A549 (cell line): ENCODE measurements at regions not wholly inside any gene's neighbourhood (a gene's known extent, or its start where the extent isn't known, plus 50 kb on each side); places are given as distances from the start of the nearest gene placed in this dataset.

Experiments
- ATAC-seq, 2 experiments: fragments of 200-7000 bp in 1 of 2; fragments of >200 bp in 1 of 2; cut with Nextera tagmentation in 1 of 2; cut with Tn5 transposase in 1 of 2; 3 replicates each; pipeline versions ENCODE4 v1.8.0 to v1.9.1; 2018 to 2020; ENCODE audit warnings: mild to moderate bottlenecking in 1 of 2, moderate library complexity in 1 of 2
- CTCF ChIA-PET: fragments of 300-600 bp; sonication (Branson Sonifier 250); formaldehyde crosslinking; extraction: SDS; loops from one replicate; lab custom pipeline; 2021; ENCODE audit warnings: antibody characterized with exemption, inconsistent platforms; lab: Yijun Ruan, JAX
- POLR2A ChIA-PET: fragments of 350-600 bp; formaldehyde crosslinking; extraction: SDS; loops from one replicate; lab custom pipeline; 2021; ENCODE audit warnings: antibody characterized with exemption, inconsistent platforms; lab: Yijun Ruan, JAX
- DNase-seq, 2 experiments: peaks; one replicate each; pipeline versions ENCODE4 v3.0.0 to v3.0.0-alpha.2; 2011 to 2016; ENCODE audit warnings: low read depth in 1 of 2, low spot score in 1 of 2
- FAIRE-seq: peaks from 2 replicates; lab custom pipeline; 2011; peaks lifted over from hg19 to GRCh38; lab: Jason Lieb, UNC
- H3K27ac ChIP-seq, 2 experiments: fragments of >200 bp; sonication (Bioruptor Twin); formaldehyde crosslinking; 3 replicates each; pipeline ENCODE4 v1.5.1; 2016 to 2017
- H3K4me1 ChIP-seq: fragments of >200 bp; sonication (Bioruptor Twin); formaldehyde crosslinking; 3 replicates; pipeline ENCODE4 v1.6.1; 2016
- H3K4me2 ChIP-seq: fragments of >200 bp; sonication (Bioruptor Twin); formaldehyde crosslinking; 3 replicates; pipeline ENCODE4 v1.6.1; 2016
- H3K4me3 ChIP-seq: fragments of >200 bp; sonication (Bioruptor Twin); formaldehyde crosslinking; 3 replicates; pipeline ENCODE4 v1.5.1; 2016
- H3K9me3 ChIP-seq: fragments of >200 bp; sonication (Bioruptor Twin); formaldehyde crosslinking; 3 replicates; pipeline ENCODE4 v1.6.1; 2016
- CBX2 ChIP-seq: fragments of 200-600 bp; sonication (generic); IDR thresholded peaks from 2 replicates; pipeline ENCODE4 v1.6.1; 2016; ENCODE audit warnings: low read depth, mild to moderate bottlenecking, borderline replicate concordance
- EHMT2 ChIP-seq: fragments of 200-600 bp; sonication (generic); IDR thresholded peaks from 2 replicates; pipeline ENCODE4 v1.6.1; 2016; ENCODE audit warnings: antibody characterized with exemption, low read depth, mild to moderate bottlenecking, moderate library complexity
- EP300 ChIP-seq, 2 experiments: fragments of >200 bp; sonication (Bioruptor Twin); formaldehyde crosslinking; IDR thresholded peaks; 2 replicates in 1 of 2; 3 replicates in 1 of 2; pipeline ENCODE4 v1.6.1; 2016 to 2017
- ESRRA ChIP-seq: fragments of 150-350 bp; IDR thresholded peaks from 2 replicates; pipeline ENCODE4 v1.6.1; 2014; ENCODE audit warnings: mild to moderate bottlenecking, low read length, borderline replicate concordance
- GATA3 ChIP-seq: IDR thresholded peaks from 2 replicates; pipeline ENCODE4 v1.6.1; 2012; ENCODE audit warnings: borderline replicate concordance
- HEYL ChIP-seq: fragments of 250-450 bp; sonication (Bioruptor Pico); IDR thresholded peaks from 2 replicates; pipeline ENCODE4 v1.8.0; 2021; ENCODE audit warnings: mild to moderate bottlenecking, moderate library complexity
- HOXA7 ChIP-seq: fragments of 250-450 bp; sonication (Bioruptor Pico); IDR thresholded peaks from 2 replicates; pipeline ENCODE4 v1.5.0; 2020; ENCODE audit warnings: mild to moderate bottlenecking, moderate library complexity
- HOXB13 ChIP-seq: fragments of 250-450 bp; sonication (Bioruptor Pico); IDR thresholded peaks from 2 replicates; pipeline ENCODE4 v1.5.0; 2020; ENCODE audit warnings: low read depth, mild to moderate bottlenecking, moderate library complexity
- MYC ChIP-seq: IDR thresholded peaks from 2 replicates; pipeline ENCODE4 v1.6.1; 2012; ENCODE audit warnings: mild to moderate bottlenecking, inconsistent platforms, low read length, improper control_type of control experiment, borderline replicate concordance
- NFE2L2 ChIP-seq: fragments of 150-350 bp; conservative IDR thresholded peaks from 2 replicates; pipeline ENCODE4 v1.6.1; 2014; ENCODE audit warnings: low read length
- NPAS2 ChIP-seq: fragments of 250-450 bp; sonication (Bioruptor Pico); IDR thresholded peaks from 2 replicates; pipeline ENCODE4 v1.8.0; 2022; ENCODE audit warnings: mild to moderate bottlenecking, moderate library complexity, borderline replicate concordance
- PHF8 ChIP-seq: fragments of 200-600 bp; sonication (generic); IDR thresholded peaks from 2 replicates; pipeline ENCODE4 v1.6.1; 2016; ENCODE audit warnings: low read depth, mild to moderate bottlenecking, antibody characterized with exemption, moderate library complexity, borderline replicate concordance
- RAD21 ChIP-seq, 2 experiments: fragments of >200 bp in 1 of 2; sonication (Bioruptor Twin) in 1 of 2; formaldehyde crosslinking in 1 of 2; IDR thresholded peaks in 1 of 2; conservative IDR thresholded peaks in 1 of 2; 2 replicates in 1 of 2; 3 replicates in 1 of 2; pipeline ENCODE4 v1.6.1; 2012 to 2018; ENCODE audit warnings: inconsistent platforms in 1 of 2
- RARB ChIP-seq: fragments of 250-450 bp; sonication (Bioruptor Pico); IDR thresholded peaks from 2 replicates; pipeline ENCODE4 v1.8.0; 2021; ENCODE audit warnings: mild to moderate bottlenecking, moderate library complexity
- TFCP2L1 ChIP-seq: fragments of 250-450 bp; sonication (Bioruptor Pico); IDR thresholded peaks from 2 replicates; pipeline ENCODE4 v1.5.0; 2021; ENCODE audit warnings: mild to moderate bottlenecking
- TP53 ChIP-seq: fragments of 250-450 bp; sonication (Bioruptor Pico); IDR thresholded peaks from 2 replicates; pipeline ENCODE4 v1.5.0; 2021; ENCODE audit warnings: mild to moderate bottlenecking, moderate library complexity
- ZFP36 ChIP-seq: fragments of 450-650 bp; IDR thresholded peaks from 2 replicates; pipeline ENCODE4 v1.6.1; 2014; ENCODE audit warnings: borderline replicate concordance; ENCODE audit not compliant: partially characterized antibody
- WGBS: methylation state at CpG from one replicate; pipeline ENCODE4 v1.1.6; 2017; ENCODE audit errors: missing lambda C conversion rate; 5-methylcytosine and 5-hydroxymethylcytosine counted together
- TF ChIP-seq, protein P1 (sequence below): IDR thresholded peaks from 2 replicates; pipeline ENCODE4 v1.6.1; 2012; ENCODE audit warnings: low read depth, borderline replicate concordance
- TF ChIP-seq, protein P2 (sequence below): fragments of >200 bp; sonication (Bioruptor Twin); formaldehyde crosslinking; IDR thresholded peaks from 3 replicates; pipeline ENCODE4 v1.5.1; 2016
- TF ChIP-seq, protein P3 (sequence below): fragments of 250-450 bp; sonication (Bioruptor Pico); IDR thresholded peaks from 2 replicates; pipeline ENCODE4 v1.5.0; 2021; ENCODE audit warnings: mild to moderate bottlenecking, moderate library complexity, borderline replicate concordance
- TF ChIP-seq, protein P4 (sequence below): fragments of >200 bp; sonication (Bioruptor Twin); formaldehyde crosslinking; IDR thresholded peaks from 3 replicates; pipeline ENCODE4 v1.6.1; 2016
- TF ChIP-seq, protein P5 (sequence below): fragments of >200 bp; sonication (Bioruptor Twin); formaldehyde crosslinking; IDR thresholded peaks from 2 replicates; pipeline ENCODE4 v1.6.1; 2016
- TF ChIP-seq, protein P6 (sequence below): IDR thresholded peaks from 2 replicates; pipeline ENCODE4 v1.6.1; 2012

DNA sequence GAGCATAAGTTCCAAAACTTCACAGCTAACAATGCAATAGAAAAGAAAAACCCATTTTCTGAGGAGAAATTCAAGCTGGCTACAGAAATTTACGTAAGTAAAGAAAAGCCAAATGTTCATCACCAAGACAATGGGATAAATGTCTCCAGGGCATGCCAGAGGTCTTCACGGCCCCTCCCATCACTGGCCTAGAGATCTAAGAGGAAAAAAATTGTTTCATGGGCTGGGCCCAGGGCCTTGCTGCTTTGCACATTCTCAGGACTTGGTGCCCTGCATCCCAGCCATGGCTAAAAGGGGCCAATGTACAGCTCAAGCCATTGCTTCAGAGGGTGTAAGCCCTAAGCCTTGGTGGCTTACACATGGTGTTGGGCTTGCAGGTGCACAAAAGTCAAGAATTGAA lies 443.6 kb downstream of the ELAVL2 start:
- Histone ChIP-seq H3K4me1 (no peaks in the 10 kb centered on the region), H3K4me2 (no peak overlapping the region), H3K9me3 (no peaks in the 10 kb centered on the region), H3K4me3 (no peak overlapping the region), H3K27ac (no peak overlapping the region)
- ChIA-PET CTCF (no interaction called here), POLR2A (no interaction called here)
- TF ChIP-seq CBX2, result no peak
- no peak for TF ChIP-seq TFCP2L1 (CRISPR knock-in tag)
- TF ChIP-seq PHF8, result no peak
- TF ChIP-seq HEYL (CRISPR knock-in tag), result no peak
- TF ChIP-seq RAD21 (conservative IDR thresholded peaks at IDR 0.05 in 1 of 2, IDR thresholded peaks at IDR 0.05 in 1 of 2), result no peak
- no peak for TF ChIP-seq GATA3
- TF ChIP-seq, protein P1, sequence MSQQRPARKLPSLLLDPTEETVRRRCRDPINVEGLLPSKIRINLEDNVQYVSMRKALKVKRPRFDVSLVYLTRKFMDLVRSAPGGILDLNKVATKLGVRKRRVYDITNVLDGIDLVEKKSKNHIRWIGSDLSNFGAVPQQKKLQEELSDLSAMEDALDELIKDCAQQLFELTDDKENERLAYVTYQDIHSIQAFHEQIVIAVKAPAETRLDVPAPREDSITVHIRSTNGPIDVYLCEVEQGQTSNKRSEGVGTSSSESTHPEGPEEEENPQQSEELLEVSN, result no peak
- no peak for TF ChIP-seq MYC
- no peak for TF ChIP-seq RARB
- TF ChIP-seq, protein P2, sequence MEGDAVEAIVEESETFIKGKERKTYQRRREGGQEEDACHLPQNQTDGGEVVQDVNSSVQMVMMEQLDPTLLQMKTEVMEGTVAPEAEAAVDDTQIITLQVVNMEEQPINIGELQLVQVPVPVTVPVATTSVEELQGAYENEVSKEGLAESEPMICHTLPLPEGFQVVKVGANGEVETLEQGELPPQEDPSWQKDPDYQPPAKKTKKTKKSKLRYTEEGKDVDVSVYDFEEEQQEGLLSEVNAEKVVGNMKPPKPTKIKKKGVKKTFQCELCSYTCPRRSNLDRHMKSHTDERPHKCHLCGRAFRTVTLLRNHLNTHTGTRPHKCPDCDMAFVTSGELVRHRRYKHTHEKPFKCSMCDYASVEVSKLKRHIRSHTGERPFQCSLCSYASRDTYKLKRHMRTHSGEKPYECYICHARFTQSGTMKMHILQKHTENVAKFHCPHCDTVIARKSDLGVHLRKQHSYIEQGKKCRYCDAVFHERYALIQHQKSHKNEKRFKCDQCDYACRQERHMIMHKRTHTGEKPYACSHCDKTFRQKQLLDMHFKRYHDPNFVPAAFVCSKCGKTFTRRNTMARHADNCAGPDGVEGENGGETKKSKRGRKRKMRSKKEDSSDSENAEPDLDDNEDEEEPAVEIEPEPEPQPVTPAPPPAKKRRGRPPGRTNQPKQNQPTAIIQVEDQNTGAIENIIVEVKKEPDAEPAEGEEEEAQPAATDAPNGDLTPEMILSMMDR, result no peak
- TF ChIP-seq, protein P3, sequence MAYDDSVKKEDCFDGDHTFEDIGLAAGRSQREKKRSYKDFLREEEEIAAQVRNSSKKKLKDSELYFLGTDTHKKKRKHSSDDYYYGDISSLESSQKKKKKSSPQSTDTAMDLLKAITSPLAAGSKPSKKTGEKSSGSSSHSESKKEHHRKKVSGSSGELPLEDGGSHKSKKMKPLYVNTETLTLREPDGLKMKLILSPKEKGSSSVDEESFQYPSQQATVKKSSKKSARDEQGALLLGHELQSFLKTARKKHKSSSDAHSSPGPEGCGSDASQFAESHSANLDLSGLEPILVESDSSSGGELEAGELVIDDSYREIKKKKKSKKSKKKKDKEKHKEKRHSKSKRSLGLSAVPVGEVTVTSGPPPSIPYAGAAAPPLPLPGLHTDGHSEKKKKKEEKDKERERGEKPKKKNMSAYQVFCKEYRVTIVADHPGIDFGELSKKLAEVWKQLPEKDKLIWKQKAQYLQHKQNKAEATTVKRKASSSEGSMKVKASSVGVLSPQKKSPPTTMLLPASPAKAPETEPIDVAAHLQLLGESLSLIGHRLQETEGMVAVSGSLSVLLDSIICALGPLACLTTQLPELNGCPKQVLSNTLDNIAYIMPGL (CRISPR knock-in tag), result no peak
- TF ChIP-seq, protein P4, sequence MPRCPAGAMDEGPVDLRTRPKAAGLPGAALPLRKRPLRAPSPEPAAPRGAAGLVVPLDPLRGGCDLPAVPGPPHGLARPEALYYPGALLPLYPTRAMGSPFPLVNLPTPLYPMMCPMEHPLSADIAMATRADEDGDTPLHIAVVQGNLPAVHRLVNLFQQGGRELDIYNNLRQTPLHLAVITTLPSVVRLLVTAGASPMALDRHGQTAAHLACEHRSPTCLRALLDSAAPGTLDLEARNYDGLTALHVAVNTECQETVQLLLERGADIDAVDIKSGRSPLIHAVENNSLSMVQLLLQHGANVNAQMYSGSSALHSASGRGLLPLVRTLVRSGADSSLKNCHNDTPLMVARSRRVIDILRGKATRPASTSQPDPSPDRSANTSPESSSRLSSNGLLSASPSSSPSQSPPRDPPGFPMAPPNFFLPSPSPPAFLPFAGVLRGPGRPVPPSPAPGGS, result no peak
- TF ChIP-seq EP300 (IDR thresholded peaks at IDR 0.05), result no peak
- no peak for TF ChIP-seq NFE2L2
- TF ChIP-seq HOXA7 (CRISPR knock-in tag), result no peak
- no peak for TF ChIP-seq NPAS2
- TF ChIP-seq, protein P5, sequence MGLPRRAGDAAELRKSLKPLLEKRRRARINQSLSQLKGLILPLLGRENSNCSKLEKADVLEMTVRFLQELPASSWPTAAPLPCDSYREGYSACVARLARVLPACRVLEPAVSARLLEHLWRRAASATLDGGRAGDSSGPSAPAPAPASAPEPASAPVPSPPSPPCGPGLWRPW, result no peak
- TF ChIP-seq ESRRA, result no peak
- TF ChIP-seq TP53, result no peak
- ATAC-seq (no peak), DNase-seq (no peak), FAIRE-seq (no peak)
- WGBS, result 0% methylated on average over 2 of the region's 2 CpGs

DNA sequence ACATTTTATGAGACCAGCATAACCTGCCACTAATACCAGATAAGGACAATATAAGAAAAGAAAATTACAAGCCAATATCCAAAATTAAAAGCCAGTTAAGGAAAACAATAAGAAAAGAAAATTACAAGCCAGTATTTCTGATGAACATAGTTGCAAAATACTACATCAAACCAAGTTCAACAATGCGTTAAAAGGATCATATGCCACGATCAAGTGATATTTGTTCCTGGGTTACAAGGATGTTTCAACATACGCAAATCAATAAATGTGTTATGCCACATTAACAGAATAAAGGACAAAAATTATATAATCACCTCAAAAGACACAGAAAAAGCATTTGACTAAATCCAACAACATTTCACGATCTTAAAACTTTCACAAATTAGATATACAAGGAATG lies 431.9 kb downstream of the ELAVL2 start:
- CTCF ChIA-PET, result no interaction called here
- DNase-seq, result no peak
- H3K4me2 ChIP-seq, result no peak overlapping the region
- no peaks in the 10 kb centered on the region for H3K4me1 ChIP-seq
- no peak overlapping the region for H3K27ac ChIP-seq
- POLR2A ChIA-PET, result no interaction called here
- WGBS, result 33% methylated on average over 4 of the region's 4 CpGs
- H3K4me3 ChIP-seq, result no peak overlapping the region
- H3K9me3 ChIP-seq, result no peaks in the 10 kb centered on the region
- FAIRE-seq, result no peak
- no peak for ATAC-seq
- TF ChIP-seq, protein P6, sequence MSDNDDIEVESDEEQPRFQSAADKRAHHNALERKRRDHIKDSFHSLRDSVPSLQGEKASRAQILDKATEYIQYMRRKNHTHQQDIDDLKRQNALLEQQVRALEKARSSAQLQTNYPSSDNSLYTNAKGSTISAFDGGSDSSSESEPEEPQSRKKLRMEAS, result no peak
- TF ChIP-seq ZFP36, result no peak
- no peak for TF ChIP-seq TFCP2L1 (CRISPR knock-in tag)
- no peak for TF ChIP-seq ESRRA
- TF ChIP-seq HOXB13 (CRISPR knock-in tag), result no peak
- TF ChIP-seq HEYL (CRISPR knock-in tag), result no peak
- no peak for TF ChIP-seq EHMT2
